Psoas muscle (tissue), 7 donors: ENCODE measurements at regions not wholly inside any gene's neighbourhood (a gene's known extent, or its start where the extent isn't known, plus 50 kb on each side); places are given as distances from the start of the nearest gene placed in this dataset.

Experiments
- ATAC-seq, 4 donors: fragments of 200-7000 bp; cut with Tn5 transposase; one replicate each; pipeline ENCODE4 v1.9.1; 2020; ENCODE audit warnings: moderate library complexity in 3 of 4, mild to moderate bottlenecking in 2 of 4
- DNase-seq, 2 donors: peaks; one replicate each; pipeline ENCODE4 v3.0.0-alpha.2; 2020
- H3K27ac ChIP-seq: fragments of 200-600 bp; one replicate; pipeline ENCODE4 v1.8.0; 2022
- H3K27me3 ChIP-seq, 3 donors: fragments of 200-600 bp in 1 of 3; one replicate each; pipeline versions ENCODE4 v1.6.1 to v1.8.0; 2013 to 2022; ENCODE audit warnings: low read length in 2 of 3, mild to moderate bottlenecking in 2 of 3, moderate library complexity in 1 of 3; ENCODE audit not compliant: insufficient read depth in 3 of 3
- H3K36me3 ChIP-seq, 2 donors: fragments of 200-600 bp in 1 of 2; one replicate each; pipeline versions ENCODE4 v1.6.1 to v1.8.0; 2013 to 2022; ENCODE audit warnings: low read depth in 1 of 2, mild to moderate bottlenecking in 1 of 2, moderate library complexity in 1 of 2; ENCODE audit not compliant: insufficient read depth in 1 of 2
- H3K4me1 ChIP-seq: fragments of 200-600 bp; one replicate; pipeline ENCODE4 v1.8.0; 2022
- H3K4me3 ChIP-seq: fragments of 200-600 bp; one replicate; pipeline ENCODE4 v1.8.0; 2022; ENCODE audit warnings: mild to moderate bottlenecking
- H3K9me3 ChIP-seq: fragments of 200-600 bp; one replicate; pipeline ENCODE4 v1.8.0; 2022
- WGBS, 3 donors: extraction: QIAGEN DNeasy Blood & Tissue Kit; methylation state at CpG; one replicate each; pipeline versions ENCODE4 v1.1.6 to v1.1.7; 2013; 5-methylcytosine and 5-hydroxymethylcytosine counted together
- intact Hi-C, 2 donors: fragments of 100-400 bp; cut with DNase I; formaldehyde crosslinking; loops; one replicate each; pipeline versions ENCODE4 v1.11.0 to v1.14.2; 2022
- TF ChIP-seq, protein P1 (sequence below): fragments of 200-600 bp; IDR thresholded peaks from one replicate; pipeline ENCODE4 v1.8.0; 2022; ENCODE audit warnings: antibody characterized with exemption
- donor health status: healthy with polysubstance abuse.
- donor health status: DM: no; HTN: no; CAD: no; lungs with moderate emphysema.
- donor health status: Bipolar disorder and iron deficiency.
- donor health status: healthy.
- donor health status: DM: yes; HTN: yes; CAD: no.
- donor health status: DM: no; HTN: no; CAD: no.
- donor health status: DM: yes; HTN: yes; CAD: no.

DNA sequence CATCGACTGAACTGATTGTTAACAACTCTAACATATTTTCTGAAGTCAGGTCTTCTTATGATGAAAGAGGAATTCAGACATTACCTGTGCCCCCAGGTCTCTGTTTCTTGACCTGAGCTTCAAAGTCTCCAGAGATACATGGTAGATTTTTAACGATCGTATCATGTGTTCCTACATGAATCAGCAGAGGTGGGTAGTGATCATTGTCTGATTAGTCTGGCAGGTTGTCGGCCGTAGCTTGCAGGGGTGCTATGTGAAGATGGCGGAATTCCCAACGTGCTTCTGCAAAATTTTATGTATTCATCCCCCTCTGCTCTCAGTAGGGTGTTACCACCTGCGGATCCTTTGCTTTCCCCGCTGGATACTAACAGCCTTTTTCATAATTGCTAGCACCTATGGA, 581.9 kb downstream of the GATA3 start:
- Histone ChIP-seq H3K4me3 (no peak overlapping the region), H3K9me3 (no peaks in the 10 kb centered on the region), H3K27ac (no peak overlapping the region), H3K36me3 (no peaks in the 10 kb centered on the region), H3K27me3 (no peaks in the 10 kb centered on the region), H3K4me1 (no peaks in the 10 kb centered on the region)
- TF ChIP-seq, protein P1, sequence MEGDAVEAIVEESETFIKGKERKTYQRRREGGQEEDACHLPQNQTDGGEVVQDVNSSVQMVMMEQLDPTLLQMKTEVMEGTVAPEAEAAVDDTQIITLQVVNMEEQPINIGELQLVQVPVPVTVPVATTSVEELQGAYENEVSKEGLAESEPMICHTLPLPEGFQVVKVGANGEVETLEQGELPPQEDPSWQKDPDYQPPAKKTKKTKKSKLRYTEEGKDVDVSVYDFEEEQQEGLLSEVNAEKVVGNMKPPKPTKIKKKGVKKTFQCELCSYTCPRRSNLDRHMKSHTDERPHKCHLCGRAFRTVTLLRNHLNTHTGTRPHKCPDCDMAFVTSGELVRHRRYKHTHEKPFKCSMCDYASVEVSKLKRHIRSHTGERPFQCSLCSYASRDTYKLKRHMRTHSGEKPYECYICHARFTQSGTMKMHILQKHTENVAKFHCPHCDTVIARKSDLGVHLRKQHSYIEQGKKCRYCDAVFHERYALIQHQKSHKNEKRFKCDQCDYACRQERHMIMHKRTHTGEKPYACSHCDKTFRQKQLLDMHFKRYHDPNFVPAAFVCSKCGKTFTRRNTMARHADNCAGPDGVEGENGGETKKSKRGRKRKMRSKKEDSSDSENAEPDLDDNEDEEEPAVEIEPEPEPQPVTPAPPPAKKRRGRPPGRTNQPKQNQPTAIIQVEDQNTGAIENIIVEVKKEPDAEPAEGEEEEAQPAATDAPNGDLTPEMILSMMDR: no peak
- no peak for ATAC-seq
- WGBS, 3 donors: 84 to 87% (median 86%) methylated on average over 9 of the region's 9 CpGs
- intact Hi-C loops: no loop called here
- no peak for DNase-seq

DNA sequence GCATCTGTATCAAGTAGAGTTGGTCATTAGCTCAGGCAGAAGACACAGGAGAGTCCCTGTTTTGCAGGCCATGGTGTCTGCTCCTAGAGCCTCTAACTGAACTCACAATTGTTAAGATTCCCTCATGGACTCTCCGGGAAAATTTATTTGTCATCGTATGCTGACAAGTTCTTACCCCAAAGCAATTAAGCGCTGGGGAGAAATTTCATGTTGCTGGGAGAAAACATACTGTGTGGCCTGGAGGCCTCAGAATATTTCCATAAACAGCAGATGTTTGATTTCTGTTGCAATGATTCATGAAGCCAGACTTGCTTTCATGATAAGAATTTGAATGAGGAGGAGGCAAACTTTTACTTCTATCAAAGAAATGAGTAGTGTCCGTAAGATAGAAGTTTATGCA, 583.2 kb downstream of the GATA3 start:
- 75 to 86% (median 82%) methylated on average over 4 of the region's 4 CpGs for WGBS, 3 donors
- no peaks in the 10 kb centered on the region for H3K36me3 ChIP-seq
- no peak overlapping the region for H3K27ac ChIP-seq
- DNase-seq (no peak), ATAC-seq (no peak)
- no peak overlapping the region for H3K4me3 ChIP-seq
- TF ChIP-seq, protein P1: no peak
- intact Hi-C loops: no loop called here
- H3K4me1 ChIP-seq: no peaks in the 10 kb centered on the region
- H3K9me3 ChIP-seq: no peaks in the 10 kb centered on the region
- H3K27me3 ChIP-seq: no peaks in the 10 kb centered on the region

DNA sequence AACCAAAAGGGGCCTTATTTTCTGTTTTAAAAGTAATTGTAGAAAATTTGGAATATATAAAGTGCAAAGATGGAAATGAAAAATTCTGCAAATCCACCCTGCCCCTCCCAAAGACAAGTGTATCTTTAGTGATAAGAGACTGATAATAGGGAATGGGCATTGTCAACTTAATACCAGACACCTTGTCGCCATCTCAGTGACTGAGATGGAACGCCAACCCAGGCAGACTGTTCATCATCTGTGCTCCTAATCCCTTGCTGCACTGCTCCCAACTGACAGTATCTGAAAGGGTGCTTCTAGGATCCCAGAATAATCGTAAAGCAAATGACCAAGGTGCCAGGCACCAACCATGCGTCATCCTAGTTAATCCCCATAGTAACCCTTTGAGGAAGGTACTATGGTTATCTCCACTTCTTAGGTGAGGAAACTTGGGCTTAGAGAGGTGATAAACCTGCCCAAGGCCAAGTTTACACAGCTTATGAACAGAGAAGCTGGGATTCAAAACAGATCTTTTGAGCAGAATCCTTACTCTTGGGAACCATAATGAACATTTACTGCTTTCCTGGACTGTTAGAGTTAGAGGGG, 583.7 kb downstream of the GATA3 start:
- Histone ChIP-seq H3K36me3 (no peaks in the 10 kb centered on the region), H3K27ac (no peak overlapping the region), H3K9me3 (no peaks in the 10 kb centered on the region), H3K27me3 (no peaks in the 10 kb centered on the region), H3K4me1 (no peaks in the 10 kb centered on the region), H3K4me3 (no peak overlapping the region)
- DNase-seq (no peak), ATAC-seq (no peak)
- intact Hi-C loops: no loop called here
- 86 to 92% (median 87%) methylated on average over 4 of the region's 4 CpGs for WGBS, 3 donors
- TF ChIP-seq, protein P1: no peak

DNA sequence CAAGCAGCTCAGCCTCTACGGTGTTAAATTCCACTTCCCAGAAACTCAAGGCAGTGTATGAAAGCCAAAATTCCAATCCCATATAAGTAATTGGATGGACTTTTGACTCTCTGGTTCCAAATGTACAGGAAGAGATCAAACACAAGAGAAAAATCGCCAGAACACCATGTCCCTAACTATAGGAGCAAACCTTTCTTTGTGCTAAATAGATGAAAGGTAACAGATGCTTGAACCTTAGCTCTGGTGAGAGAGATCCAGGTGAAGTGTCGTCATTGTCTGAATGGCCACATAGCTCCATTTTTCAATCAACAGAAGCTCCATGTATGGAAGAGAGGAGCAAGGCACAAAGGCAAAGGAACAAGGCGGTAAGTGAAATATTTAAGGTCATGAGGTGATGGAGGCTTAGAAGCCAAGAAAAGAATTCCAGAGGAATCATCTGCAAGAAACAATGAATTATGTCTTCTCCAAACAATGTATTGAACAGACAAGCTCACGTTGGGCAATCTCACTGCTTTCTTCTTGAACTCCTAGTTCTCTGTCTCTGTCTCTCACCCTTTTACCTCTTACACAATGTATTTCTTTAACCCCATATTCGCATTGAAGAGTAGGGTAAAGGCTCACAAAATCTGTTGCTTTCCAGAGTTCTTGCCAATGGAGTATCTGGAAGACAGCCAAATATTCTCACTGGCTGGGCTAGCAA, 585.1 kb downstream of the GATA3 start:
- DNase-seq (no peak), ATAC-seq (no peak)
- TF ChIP-seq, protein P1: no peak
- Histone ChIP-seq H3K9me3 (no peaks in the 10 kb centered on the region), H3K27ac (no peak overlapping the region), H3K4me1 (no peaks in the 10 kb centered on the region), H3K36me3 (no peaks in the 10 kb centered on the region), H3K27me3 (no peaks in the 10 kb centered on the region), H3K4me3 (no peak overlapping the region)
- intact Hi-C loops: no loop called here
- 58 to 73% (median 60%) methylated on average over 6 of the region's 6 CpGs for WGBS, 3 donors

DNA sequence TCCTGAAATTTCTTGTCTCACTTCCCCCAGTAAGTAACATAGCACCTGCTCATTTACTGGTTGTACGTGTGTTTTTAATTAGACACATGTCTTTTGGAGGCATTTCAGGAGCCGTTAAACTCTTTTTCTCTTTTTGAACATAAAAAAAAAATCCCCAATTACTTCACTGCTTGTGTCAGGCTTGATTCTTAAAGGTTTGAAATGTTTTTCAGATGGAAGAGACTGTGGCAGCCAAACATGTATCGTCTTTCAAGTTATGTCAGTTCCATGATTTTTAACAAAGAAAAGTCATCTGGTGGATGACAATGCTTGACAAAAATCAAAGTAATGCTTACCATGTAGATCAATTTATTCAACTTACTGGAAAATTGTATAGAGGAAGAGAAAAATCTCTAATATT, 585.8 kb downstream of the GATA3 start:
- Histone ChIP-seq H3K9me3 (no peaks in the 10 kb centered on the region), H3K27ac (no peak overlapping the region), H3K27me3 (no peaks in the 10 kb centered on the region), H3K4me1 (no peaks in the 10 kb centered on the region), H3K36me3 (no peaks in the 10 kb centered on the region), H3K4me3 (no peak overlapping the region)
- DNase-seq (no peak), ATAC-seq (no peak)
- intact Hi-C loops: no loop called here
- 30 to 40% (median 36%) methylated on average over 3 of the region's 3 CpGs for WGBS, 3 donors
- TF ChIP-seq, protein P1: no peak
